ENCODE measurements at regions not wholly inside any gene's neighbourhood (a gene's known extent, or its start where the extent isn't known, plus 50 kb on each side); places are given as distances from the start of the nearest gene placed in this dataset.

DNA sequence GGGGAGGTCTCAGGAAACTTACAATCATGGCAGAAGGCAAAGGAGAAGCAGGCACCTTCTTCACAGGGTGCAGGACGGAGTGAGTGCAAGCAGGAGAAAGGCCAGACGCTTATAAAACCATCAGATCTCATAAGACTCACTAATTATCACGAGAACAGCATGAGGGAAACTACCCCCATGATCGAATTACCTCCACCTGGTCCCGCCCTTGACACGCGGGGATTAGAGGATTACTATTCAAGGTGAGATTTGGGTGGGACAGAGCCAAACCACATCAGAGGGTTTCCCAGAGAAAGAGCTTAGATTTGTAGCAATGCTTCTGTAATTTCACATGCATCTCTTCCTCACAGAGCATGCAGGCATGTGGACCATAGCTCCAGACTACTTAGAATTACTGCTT is 615.7 kb upstream of the UBE2E2 start:
- TF ChIP-seq, protein P1, sequence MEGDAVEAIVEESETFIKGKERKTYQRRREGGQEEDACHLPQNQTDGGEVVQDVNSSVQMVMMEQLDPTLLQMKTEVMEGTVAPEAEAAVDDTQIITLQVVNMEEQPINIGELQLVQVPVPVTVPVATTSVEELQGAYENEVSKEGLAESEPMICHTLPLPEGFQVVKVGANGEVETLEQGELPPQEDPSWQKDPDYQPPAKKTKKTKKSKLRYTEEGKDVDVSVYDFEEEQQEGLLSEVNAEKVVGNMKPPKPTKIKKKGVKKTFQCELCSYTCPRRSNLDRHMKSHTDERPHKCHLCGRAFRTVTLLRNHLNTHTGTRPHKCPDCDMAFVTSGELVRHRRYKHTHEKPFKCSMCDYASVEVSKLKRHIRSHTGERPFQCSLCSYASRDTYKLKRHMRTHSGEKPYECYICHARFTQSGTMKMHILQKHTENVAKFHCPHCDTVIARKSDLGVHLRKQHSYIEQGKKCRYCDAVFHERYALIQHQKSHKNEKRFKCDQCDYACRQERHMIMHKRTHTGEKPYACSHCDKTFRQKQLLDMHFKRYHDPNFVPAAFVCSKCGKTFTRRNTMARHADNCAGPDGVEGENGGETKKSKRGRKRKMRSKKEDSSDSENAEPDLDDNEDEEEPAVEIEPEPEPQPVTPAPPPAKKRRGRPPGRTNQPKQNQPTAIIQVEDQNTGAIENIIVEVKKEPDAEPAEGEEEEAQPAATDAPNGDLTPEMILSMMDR (IDR thresholded peaks at IDR 0.05) = no peak
- TF ChIP-seq POLR2A (IDR thresholded peaks at IDR 0.05) = no peak
